Gastroesophageal sphincter (tissue), 3 donors: ENCODE measurements at regions not wholly inside any gene's neighbourhood (a gene's known extent, or its start where the extent isn't known, plus 50 kb on each side); places are given as distances from the start of the nearest gene placed in this dataset.

ENCODE experiments used
- CTCF ChIP-seq, 4 experiments: fragments of 200-600 bp in 2 of 4; fragments of 450-650 bp in 2 of 4; sonication (generic) in 1 of 4; IDR thresholded peaks; one replicate each; pipeline ENCODE4 v1.5.1; 2017 to 2019; ENCODE audit warnings: antibody characterized with exemption in 4 of 4, mild to moderate bottlenecking in 2 of 4, moderate library complexity in 2 of 4
- POLR2A ChIP-seq, 2 donors: fragments of 450-650 bp; IDR thresholded peaks; one replicate each; pipeline ENCODE4 v1.6.1; 2017; ENCODE audit warnings: antibody characterized with exemption in 2 of 2, mild to moderate bottlenecking in 2 of 2, moderate library complexity in 1 of 2
- POLR2AphosphoS5 ChIP-seq: sonication (generic); formaldehyde crosslinking; IDR thresholded peaks from one replicate; pipeline ENCODE4 v1.6.1; 2017; ENCODE audit warnings: antibody characterized with exemption

GRCh38 chr6:154668156-154668555, 65.1 kb upstream of the SCAF8 start:
- TF ChIP-seq POLR2A (IDR thresholded peaks at IDR 0.05) (no peak), CTCF (IDR thresholded peaks at IDR 0.05) (no peak), POLR2AphosphoS5 (no peak)
